Caco-2 (cell line): ENCODE measurements at regions not wholly inside any gene's neighbourhood (a gene's known extent, or its start where the extent isn't known, plus 50 kb on each side); places are given as distances from the start of the nearest gene placed in this dataset.

ENCODE experiments used
- BruUV-seq: library from RNA; stranded (reverse); fragments of 400-500 nt; replicated peaks from 2 replicates; lab custom pipeline; 2021; lab: Mats Ljungman, UMichigan
- CTCF ChIA-PET: fragments of 300-600 bp; sonication (Branson Sonifier 250); formaldehyde crosslinking; loops from one replicate; lab custom pipeline; 2022; ENCODE audit warnings: antibody characterized with exemption; lab: Charles Lee
- POLR2A ChIA-PET: fragments of 300-600 bp; sonication (Branson Sonifier 250); formaldehyde crosslinking; loops from one replicate; lab custom pipeline; 2022; ENCODE audit warnings: antibody characterized with exemption; lab: Charles Lee
- DNase-seq, 2 experiments: peaks; one replicate each; pipeline versions ENCODE4 v3.0.0 to v3.0.0-alpha.2; 2020 to 2022
- H3K27me3 ChIP-seq: replicated peaks from 2 replicates; pipeline ENCODE4 v1.6.0; 2011; ENCODE audit warnings: low read length; ENCODE audit not compliant: control insufficient read depth, insufficient read depth
- H3K36me3 ChIP-seq: 2 replicates; pipeline ENCODE4 v1.5.1; 2011; ENCODE audit warnings: low read length; ENCODE audit not compliant: control insufficient read depth, insufficient read depth
- H3K4me1 ChIP-seq: fragments of 250-450 bp; sonication (Bioruptor Pico); 2 replicates; pipeline ENCODE4 v1.5.1; 2020; ENCODE audit warnings: mild to moderate bottlenecking
- H3K4me3 ChIP-seq: 2 replicates; pipeline ENCODE4 v1.5.1; 2011; ENCODE audit warnings: low read depth, mild to moderate bottlenecking, control low read depth, low read length
- H3K9me3 ChIP-seq: fragments of 250-450 bp; sonication (Bioruptor Pico); 2 replicates; pipeline ENCODE4 v1.5.1; 2020; ENCODE audit warnings: mild to moderate bottlenecking, moderate library complexity
- H3K27ac Mint-ChIP-seq: one replicate; pipeline ENCODE4 v1.8.0; 2022; ENCODE audit warnings: mixed read lengths; ENCODE audit not compliant: unreplicated experiment
- H3K27me3 Mint-ChIP-seq: one replicate; pipeline ENCODE4 v1.8.0; 2022; ENCODE audit warnings: mixed read lengths; ENCODE audit not compliant: insufficient read depth, unreplicated experiment
- H3K36me3 Mint-ChIP-seq: one replicate; pipeline ENCODE4 v1.8.0; 2022; ENCODE audit warnings: mild to moderate bottlenecking, mixed read lengths; ENCODE audit not compliant: insufficient read depth, unreplicated experiment
- H3K4me1 Mint-ChIP-seq: one replicate; pipeline ENCODE4 v1.8.0; 2022; ENCODE audit warnings: low read depth, mixed read lengths; ENCODE audit not compliant: unreplicated experiment
- H3K4me3 Mint-ChIP-seq: one replicate; pipeline ENCODE4 v1.8.0; 2022; ENCODE audit warnings: mild to moderate bottlenecking, moderate library complexity, mixed read lengths; ENCODE audit not compliant: unreplicated experiment
- H3K9me3 Mint-ChIP-seq: one replicate; pipeline ENCODE4 v1.8.0; 2022; ENCODE audit warnings: mixed read lengths; ENCODE audit not compliant: unreplicated experiment
- intact Hi-C: fragments of 100-400 bp; cut with micrococcal nuclease; formaldehyde crosslinking; loops from one replicate; pipeline ENCODE4 v1.10.0; 2022; ENCODE audit not compliant: unreplicated experiment
- TF ChIP-seq, protein P1 (sequence below), 2 experiments: fragments of 200-600 bp in 1 of 2; IDR thresholded peaks; 1 replicate in 1 of 2; 2 replicates in 1 of 2; pipeline versions ENCODE4 v1.5.1 to v1.8.0; 2011 to 2022; ENCODE audit warnings: antibody characterized with exemption in 1 of 2, control low read depth in 1 of 2, inconsistent platforms in 1 of 2, low read depth in 1 of 2, low read length in 1 of 2, mild to moderate bottlenecking in 1 of 2, moderate library complexity in 1 of 2; ENCODE audit not compliant: insufficient read depth in 1 of 2, severe bottlenecking in 1 of 2, unreplicated experiment in 1 of 2

DNA sequence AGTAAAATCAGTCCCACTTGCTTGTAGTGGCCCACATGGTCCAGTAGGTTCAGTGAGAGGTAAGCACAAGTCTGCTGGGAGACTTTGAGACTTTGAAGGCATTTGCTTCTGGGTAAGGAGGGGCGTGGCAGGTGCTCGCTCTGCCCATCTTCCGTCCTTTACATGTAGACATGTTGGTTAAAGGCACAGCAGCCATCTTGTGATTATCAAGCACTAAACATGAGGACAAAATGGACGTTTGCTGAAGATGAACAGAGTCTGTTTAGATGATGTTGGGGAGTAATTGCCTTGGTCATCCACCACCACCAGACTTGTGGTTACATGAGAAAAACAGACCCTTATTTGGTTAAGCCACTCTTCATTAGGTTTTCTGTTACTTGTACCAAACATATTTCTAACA lies 252.8 kb upstream of the PARD3B start:
- Mint-ChIP-seq H3K27me3 (no peaks in the 10 kb centered on the region), H3K4me1 (peaks cover 5% of the 10 kb centered on the region), H3K9me3 (no peaks in the 10 kb centered on the region), H3K4me3 (no peak overlapping the region), H3K27ac (no peak overlapping the region), H3K36me3 (peaks cover 7% of the 10 kb centered on the region)
- intact Hi-C loops = no loop called here
- ChIA-PET CTCF (no interaction called here), POLR2A (no interaction called here)
- DNase-seq = no peak
- Histone ChIP-seq H3K9me3 (no peaks in the 10 kb centered on the region), H3K4me1 (peaks cover 11% of the 10 kb centered on the region; the same call in 1 of the 2 replicates), H3K36me3 (no peaks in the 10 kb centered on the region), H3K27me3 (no peaks in the 10 kb centered on the region), H3K4me3 (no peak overlapping the region)
- TF ChIP-seq, protein P1, sequence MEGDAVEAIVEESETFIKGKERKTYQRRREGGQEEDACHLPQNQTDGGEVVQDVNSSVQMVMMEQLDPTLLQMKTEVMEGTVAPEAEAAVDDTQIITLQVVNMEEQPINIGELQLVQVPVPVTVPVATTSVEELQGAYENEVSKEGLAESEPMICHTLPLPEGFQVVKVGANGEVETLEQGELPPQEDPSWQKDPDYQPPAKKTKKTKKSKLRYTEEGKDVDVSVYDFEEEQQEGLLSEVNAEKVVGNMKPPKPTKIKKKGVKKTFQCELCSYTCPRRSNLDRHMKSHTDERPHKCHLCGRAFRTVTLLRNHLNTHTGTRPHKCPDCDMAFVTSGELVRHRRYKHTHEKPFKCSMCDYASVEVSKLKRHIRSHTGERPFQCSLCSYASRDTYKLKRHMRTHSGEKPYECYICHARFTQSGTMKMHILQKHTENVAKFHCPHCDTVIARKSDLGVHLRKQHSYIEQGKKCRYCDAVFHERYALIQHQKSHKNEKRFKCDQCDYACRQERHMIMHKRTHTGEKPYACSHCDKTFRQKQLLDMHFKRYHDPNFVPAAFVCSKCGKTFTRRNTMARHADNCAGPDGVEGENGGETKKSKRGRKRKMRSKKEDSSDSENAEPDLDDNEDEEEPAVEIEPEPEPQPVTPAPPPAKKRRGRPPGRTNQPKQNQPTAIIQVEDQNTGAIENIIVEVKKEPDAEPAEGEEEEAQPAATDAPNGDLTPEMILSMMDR (IDR thresholded peaks at IDR 0.05; ENCODE audit: insufficient read depth in 1 of 2, low read depth in 1 of 2, low read length in 1 of 2, severe bottlenecking in 1 of 2, unreplicated experiment in 1 of 2) = no peak
- BruUV-seq = no TSS peak

DNA sequence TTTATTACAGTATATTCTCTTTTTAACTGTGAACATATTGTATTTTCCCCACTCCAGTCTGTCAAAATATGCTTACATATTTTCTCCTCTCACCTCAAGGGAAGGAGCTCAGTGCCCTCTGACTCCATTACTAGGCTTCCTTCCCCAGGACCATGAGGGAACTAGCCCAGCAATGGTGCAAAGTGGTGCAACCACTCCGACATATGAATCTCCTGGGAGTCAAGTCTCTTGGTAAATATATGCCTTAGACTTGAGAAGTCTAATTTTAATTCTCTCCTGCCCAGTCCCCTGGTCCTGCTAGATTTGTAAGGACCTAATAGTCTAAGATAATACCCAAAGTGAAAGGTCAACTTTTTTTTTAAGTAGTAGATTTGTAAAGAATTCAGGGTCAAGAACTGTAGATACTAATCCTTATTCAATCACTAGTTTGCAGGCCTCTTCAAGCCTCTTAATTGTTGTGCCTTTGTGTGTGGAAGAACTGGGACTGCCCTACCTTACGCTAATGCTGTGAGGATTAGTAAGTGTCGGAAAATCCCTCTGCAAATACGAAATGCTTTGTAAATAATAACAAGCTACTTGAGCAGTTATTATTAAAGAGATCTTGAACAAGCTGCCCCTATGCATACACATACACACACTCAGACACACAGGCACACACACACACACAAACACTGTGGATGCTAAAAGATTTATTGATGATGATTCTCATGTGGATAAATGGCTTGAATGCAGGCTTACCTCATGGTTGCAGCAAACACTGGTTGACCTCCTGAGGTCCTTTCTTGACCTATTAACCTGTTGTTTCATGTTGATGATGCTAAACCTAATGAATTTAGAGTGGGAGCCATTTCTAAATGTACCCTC lies 251.2 kb upstream of the PARD3B start:
- TF ChIP-seq, protein P1 (IDR thresholded peaks at IDR 0.05; ENCODE audit: insufficient read depth in 1 of 2, low read depth in 1 of 2, low read length in 1 of 2, severe bottlenecking in 1 of 2, unreplicated experiment in 1 of 2) = no peak
- Histone ChIP-seq H3K4me1 (peaks cover 7% of the 10 kb centered on the region; the same call in 1 of the 2 replicates), H3K4me3 (no peak overlapping the region), H3K27me3 (no peaks in the 10 kb centered on the region), H3K36me3 (no peaks in the 10 kb centered on the region), H3K9me3 (no peaks in the 10 kb centered on the region)
- Mint-ChIP-seq H3K27ac (no peak overlapping the region), H3K27me3 (no peaks in the 10 kb centered on the region), H3K9me3 (no peaks in the 10 kb centered on the region), H3K4me1 (peaks cover 3% of the 10 kb centered on the region), H3K4me3 (no peak overlapping the region), H3K36me3 (peaks cover 7% of the 10 kb centered on the region)
- BruUV-seq = no TSS peak
- CTCF ChIA-PET = no interaction called here
- POLR2A ChIA-PET = interaction anchor here (0.8 kb wide), 1 partner anchor 12 kb away, joined by 4 read pairs; no protein-coding TSS in a partner anchor
- intact Hi-C loops = no loop called here
- DNase-seq = no peak

DNA sequence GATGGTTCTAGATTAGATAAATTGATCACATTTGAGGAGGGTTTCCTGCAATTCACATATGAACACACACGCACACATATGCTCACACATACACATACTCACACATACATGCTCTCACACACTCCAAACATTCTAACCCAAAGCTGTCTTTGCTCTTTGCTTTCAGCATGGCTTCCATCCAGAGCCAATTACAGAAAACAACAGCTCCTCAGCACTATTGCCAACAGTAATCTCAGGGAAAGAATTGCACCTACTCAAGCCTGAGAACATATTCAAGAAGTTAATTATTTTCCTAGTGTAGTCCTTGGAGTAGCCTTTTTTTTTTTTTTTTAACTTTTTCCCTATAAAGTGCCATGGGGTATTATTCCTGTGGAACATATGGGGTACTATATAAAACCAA lies 246.9 kb upstream of the PARD3B start:
- H3K27ac Mint-ChIP-seq = no peak overlapping the region
- H3K9me3 ChIP-seq = no peaks in the 10 kb centered on the region
- CTCF ChIA-PET = no interaction called here

More for the DNA sequence above, 246.9 kb upstream of the PARD3B start:
- DNase-seq = no peak
- Mint-ChIP-seq H3K36me3 (no peaks in the 10 kb centered on the region), H3K9me3 (no peaks in the 10 kb centered on the region), H3K4me1 (no peaks in the 10 kb centered on the region), H3K27me3 (no peaks in the 10 kb centered on the region), H3K4me3 (no peak overlapping the region)
- no TSS peak for BruUV-seq
- intact Hi-C loops = no loop called here
- POLR2A ChIA-PET = no interaction called here
- 0 out of 2 replicates have a peak, but pooled peaks cover 3% of the 10 kb centered on the region for H3K4me1 ChIP-seq
- TF ChIP-seq, protein P1 (IDR thresholded peaks at IDR 0.05; ENCODE audit: insufficient read depth in 1 of 2, low read depth in 1 of 2, low read length in 1 of 2, severe bottlenecking in 1 of 2, unreplicated experiment in 1 of 2) = no peak
- no peak overlapping the region for H3K4me3 ChIP-seq
- H3K27me3 ChIP-seq = no peaks in the 10 kb centered on the region
- H3K36me3 ChIP-seq = no peaks in the 10 kb centered on the region
